ENCODE measurements at regions not wholly inside any gene's neighbourhood (a gene's known extent, or its start where the extent isn't known, plus 50 kb on each side); places are given as distances from the start of the nearest gene placed in this dataset.

DNA sequence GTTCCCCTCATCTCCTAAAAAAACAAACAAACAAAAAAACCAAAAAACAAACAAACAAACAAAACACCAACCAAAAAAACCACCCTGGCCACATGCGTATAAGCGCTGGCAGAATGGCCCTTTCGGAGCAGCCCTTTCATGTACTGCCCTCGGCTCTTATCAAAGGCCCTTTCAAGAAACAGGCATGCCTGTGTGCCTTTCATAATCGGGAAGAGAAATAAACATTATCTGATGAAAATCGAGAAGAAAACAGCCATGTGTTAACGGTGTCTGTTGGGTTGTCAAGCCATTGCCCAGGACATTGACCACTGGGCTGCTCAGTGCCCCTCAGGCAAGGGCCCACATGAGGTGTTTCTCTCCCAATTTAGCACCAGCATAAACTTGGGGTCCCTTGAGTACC lies 68.3 kb downstream of the PJA1 start:
- H3K4me1 ChIP-seq (ENCODE audit: control insufficient read depth, insufficient read depth, low read length), result no peaks in the 10 kb centered on the region
- no peak overlapping the region for H3K9ac ChIP-seq (ENCODE audit: low read length)
- peaks cover 3% of the 10 kb centered on the region for H3K27me3 ChIP-seq (ENCODE audit: control insufficient read depth, insufficient read depth, low read length)
- no peak overlapping the region for H3K27ac ChIP-seq (ENCODE audit: low read depth, low read length)
- H3K4me3 ChIP-seq (ENCODE audit: low read length), result no peak overlapping the region
- no peaks in the 10 kb centered on the region for H3K36me3 ChIP-seq (ENCODE audit: control insufficient read depth, insufficient read depth, low read length)

DNA sequence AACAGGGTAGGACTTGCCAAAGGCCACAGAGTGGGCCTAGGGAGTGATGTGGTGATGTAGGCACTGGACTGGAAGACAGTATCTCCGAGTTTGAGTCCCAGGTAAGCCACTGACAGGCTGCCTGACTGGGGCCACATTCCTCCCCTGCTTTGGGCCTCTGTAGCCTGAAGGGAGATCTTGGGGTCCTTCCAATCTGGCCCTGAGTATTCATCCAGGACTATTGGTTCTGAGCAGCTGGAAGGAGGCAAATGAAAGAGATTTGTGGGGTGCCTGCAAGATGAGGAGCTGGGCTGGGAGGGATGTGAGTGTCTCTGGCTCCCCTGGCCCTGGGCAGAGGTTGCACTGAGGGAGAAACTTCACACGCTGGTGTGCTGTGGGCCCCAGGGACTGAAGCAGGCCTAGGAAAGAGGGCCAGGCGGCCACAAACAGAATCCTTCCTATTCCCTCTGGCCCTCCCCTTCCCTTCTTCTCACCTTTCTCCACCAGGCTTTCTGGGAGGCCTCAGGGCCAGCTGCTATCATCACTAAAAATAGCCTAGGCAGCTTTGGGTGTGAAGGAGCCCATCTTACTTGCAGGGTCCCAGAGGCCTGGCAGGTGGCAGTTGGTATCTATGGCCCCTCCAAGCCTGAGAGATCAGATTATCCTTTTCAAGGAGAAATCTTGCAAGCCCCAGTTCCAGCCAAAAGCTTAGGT lies 70.1 kb downstream of the PJA1 start:
- H3K36me3 ChIP-seq (ENCODE audit: control insufficient read depth, insufficient read depth, low read length), result no peaks in the 10 kb centered on the region
- H3K9ac ChIP-seq (ENCODE audit: low read length), result no peak overlapping the region
- no peak overlapping the region for H3K4me3 ChIP-seq (ENCODE audit: low read length)
- H3K4me1 ChIP-seq (ENCODE audit: control insufficient read depth, insufficient read depth, low read length), result no peaks in the 10 kb centered on the region
- H3K27ac ChIP-seq (ENCODE audit: low read depth, low read length), result no peak overlapping the region
- H3K27me3 ChIP-seq (ENCODE audit: control insufficient read depth, insufficient read depth, low read length), result no peaks in the 10 kb centered on the region

DNA sequence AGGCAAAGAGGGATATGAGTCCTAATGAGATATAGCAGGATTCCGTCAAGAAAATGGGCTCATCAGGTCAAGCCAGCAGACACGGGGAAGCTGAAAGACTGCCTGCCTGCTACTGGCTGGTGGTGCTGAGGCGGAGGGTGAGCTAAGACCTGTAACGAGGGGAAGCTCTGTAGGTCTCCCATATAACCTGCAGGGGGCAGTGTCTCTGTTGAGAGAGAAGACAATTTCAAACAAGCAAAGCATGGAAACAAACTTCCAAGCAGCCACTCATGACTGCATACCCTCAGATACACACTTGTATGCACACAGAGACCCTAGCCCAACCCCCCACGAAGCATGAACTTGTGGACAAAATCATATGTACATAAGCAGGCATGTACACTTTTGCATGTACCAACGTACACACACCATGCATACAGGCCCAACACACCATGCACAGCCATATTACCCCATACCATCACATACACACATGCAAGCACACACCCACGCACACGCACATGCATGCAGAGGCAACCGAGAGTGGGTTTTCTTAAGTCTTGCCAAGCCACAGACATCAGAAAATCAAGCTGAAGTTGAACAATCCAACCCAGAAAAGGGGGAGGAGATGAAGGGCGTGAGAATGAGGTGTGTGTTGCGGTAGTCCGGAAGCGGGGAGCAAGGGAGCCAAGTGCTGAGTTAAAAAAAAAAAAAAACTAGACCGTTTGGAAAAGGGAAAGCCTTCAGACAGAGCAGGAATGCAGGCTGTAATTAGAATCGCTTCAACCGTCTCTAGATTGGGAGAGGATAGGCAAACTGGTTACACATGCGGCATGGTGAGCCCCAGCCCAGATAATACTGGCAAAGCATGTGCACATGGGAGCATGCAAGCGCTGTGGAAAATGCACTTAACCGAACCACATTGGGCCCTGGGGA lies 71.0 kb downstream of the PJA1 start:
- H3K4me3 ChIP-seq (ENCODE audit: low read length), result no peak overlapping the region
- H3K27me3 ChIP-seq (ENCODE audit: control insufficient read depth, insufficient read depth, low read length), result no peaks in the 10 kb centered on the region
- H3K4me1 ChIP-seq (ENCODE audit: control insufficient read depth, insufficient read depth, low read length), result no peaks in the 10 kb centered on the region
- H3K36me3 ChIP-seq (ENCODE audit: control insufficient read depth, insufficient read depth, low read length), result no peaks in the 10 kb centered on the region
- H3K27ac ChIP-seq (ENCODE audit: low read depth, low read length), result no peak overlapping the region
- no peak overlapping the region for H3K9ac ChIP-seq (ENCODE audit: low read length)

DNA sequence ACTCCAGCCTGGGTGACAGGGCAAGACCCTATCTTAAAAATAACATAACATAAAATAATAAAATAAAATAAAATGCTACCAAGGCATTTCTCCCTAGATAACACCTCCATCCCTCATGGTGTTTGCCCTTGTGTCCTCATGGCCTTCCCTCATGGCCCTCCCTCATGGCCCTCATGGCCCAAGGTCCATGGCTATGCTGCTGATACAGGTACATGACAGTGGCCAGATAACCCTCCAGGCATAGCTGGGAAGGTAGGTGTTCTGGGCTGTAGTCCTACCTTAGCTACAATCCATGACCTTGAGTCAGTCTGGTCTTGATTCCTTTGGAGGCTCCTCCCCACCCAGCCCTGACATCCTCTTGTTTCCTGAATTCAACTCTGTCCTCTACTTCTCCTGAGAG lies 75.2 kb downstream of the PJA1 start:
- no peaks in the 10 kb centered on the region for H3K36me3 ChIP-seq (ENCODE audit: control insufficient read depth, insufficient read depth, low read length)
- no peaks in the 10 kb centered on the region for H3K4me1 ChIP-seq (ENCODE audit: control insufficient read depth, insufficient read depth, low read length)
- peaks cover 2% of the 10 kb centered on the region for H3K27me3 ChIP-seq (ENCODE audit: control insufficient read depth, insufficient read depth, low read length)
- no peak overlapping the region for H3K4me3 ChIP-seq (ENCODE audit: low read length)
- no peak overlapping the region for H3K27ac ChIP-seq (ENCODE audit: low read depth, low read length)
- no peak overlapping the region for H3K9ac ChIP-seq (ENCODE audit: low read length)

DNA sequence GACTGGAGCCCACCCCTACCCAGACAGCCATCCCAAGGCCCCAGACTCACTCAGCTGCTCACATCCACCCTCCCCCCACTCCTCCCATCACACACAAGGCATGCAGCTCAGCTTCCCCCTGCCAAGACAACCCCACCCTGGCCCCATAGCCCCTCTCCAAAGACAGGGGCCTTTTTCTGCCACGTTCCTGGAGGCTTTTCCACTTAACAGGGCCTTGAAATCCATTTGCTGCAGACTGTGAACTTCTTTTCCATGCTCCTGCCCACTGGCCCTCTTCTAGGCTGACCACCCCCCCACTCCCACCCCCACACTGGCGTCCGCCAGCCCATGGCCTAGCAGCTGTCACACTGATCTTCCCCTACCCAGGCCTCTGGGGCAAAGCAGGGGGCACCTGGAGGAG lies 76.0 kb downstream of the PJA1 start:
- H3K27ac ChIP-seq (ENCODE audit: low read depth, low read length), result no peak overlapping the region
- no peaks in the 10 kb centered on the region for H3K36me3 ChIP-seq (ENCODE audit: control insufficient read depth, insufficient read depth, low read length)
- H3K4me1 ChIP-seq (ENCODE audit: control insufficient read depth, insufficient read depth, low read length), result no peaks in the 10 kb centered on the region
- no peak overlapping the region for H3K9ac ChIP-seq (ENCODE audit: low read length)
- H3K27me3 ChIP-seq (ENCODE audit: control insufficient read depth, insufficient read depth, low read length), result peaks cover 2% of the 10 kb centered on the region
- H3K4me3 ChIP-seq (ENCODE audit: low read length), result no peak overlapping the region

DNA sequence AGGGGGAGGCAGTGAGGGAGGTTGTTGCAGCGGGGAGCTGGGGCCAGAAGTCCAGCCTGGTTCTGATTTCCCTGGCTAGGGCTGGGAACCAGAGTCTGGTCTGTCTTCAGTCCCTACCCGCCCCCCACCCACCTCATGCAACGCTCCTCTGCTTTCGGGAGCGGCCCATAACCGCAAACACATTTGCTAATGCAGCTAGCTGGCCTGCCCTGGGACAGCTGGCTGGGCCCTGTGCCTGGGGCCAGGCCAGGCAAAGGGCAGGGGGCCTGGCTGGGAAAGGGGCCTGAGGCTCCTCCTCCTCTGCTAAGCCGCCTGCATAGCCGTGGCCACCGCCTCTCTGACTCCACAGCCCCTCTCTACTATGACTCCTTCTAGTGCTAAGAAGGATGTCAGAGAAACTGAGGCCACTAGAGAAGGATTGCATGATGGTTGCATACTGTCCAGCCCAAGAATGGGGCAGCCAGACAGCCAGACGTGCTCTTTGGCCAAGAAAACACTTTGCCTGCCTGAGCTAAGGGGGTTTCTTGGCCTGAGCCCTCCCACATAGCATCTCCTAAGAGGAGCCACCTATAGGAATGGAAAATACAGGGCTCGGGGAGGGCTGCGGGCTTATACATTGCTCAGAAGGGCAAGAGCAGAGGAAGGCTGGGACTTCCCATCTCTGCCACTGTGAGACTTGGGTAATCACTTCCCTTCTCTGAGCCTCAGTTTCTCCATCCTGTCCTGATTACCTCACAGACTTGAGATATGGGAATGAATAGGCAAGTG lies 76.9 kb downstream of the PJA1 start:
- Histone ChIP-seq H3K27me3 (ENCODE audit: control insufficient read depth, insufficient read depth, low read length) (peaks cover 2% of the 10 kb centered on the region), H3K4me3 (ENCODE audit: low read length) (no peak overlapping the region), H3K4me1 (ENCODE audit: control insufficient read depth, insufficient read depth, low read length) (no peaks in the 10 kb centered on the region), H3K36me3 (ENCODE audit: control insufficient read depth, insufficient read depth, low read length) (no peaks in the 10 kb centered on the region), H3K9ac (ENCODE audit: low read length) (no peak overlapping the region), H3K27ac (ENCODE audit: low read depth, low read length) (no peak overlapping the region)

DNA sequence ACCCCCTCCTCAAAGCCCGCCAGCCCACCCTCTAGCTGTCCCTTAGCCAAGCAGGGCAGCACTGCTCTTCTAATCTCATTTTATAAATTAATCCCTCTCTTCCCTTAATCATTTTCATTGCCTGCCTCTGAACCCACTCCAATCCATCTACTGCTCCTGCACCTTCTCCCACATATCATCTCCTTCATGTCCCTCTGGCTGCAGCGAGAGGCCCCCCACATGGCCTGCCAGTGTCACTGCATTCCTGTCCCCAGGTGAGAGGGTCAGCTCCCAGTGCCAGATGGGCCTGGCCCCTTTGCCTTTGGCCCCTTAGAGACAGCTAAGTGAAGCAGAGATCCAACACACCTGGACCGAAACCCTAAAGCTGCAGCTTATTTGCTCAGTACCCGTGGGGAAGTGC lies 79.4 kb downstream of the PJA1 start:
- Histone ChIP-seq H3K27ac (ENCODE audit: low read depth, low read length) (no peak overlapping the region), H3K27me3 (ENCODE audit: control insufficient read depth, insufficient read depth, low read length) (peaks cover 2% of the 10 kb centered on the region), H3K4me1 (ENCODE audit: control insufficient read depth, insufficient read depth, low read length) (no peaks in the 10 kb centered on the region), H3K9ac (ENCODE audit: low read length) (no peak overlapping the region), H3K36me3 (ENCODE audit: control insufficient read depth, insufficient read depth, low read length) (no peaks in the 10 kb centered on the region), H3K4me3 (ENCODE audit: low read length) (no peak overlapping the region)

DNA sequence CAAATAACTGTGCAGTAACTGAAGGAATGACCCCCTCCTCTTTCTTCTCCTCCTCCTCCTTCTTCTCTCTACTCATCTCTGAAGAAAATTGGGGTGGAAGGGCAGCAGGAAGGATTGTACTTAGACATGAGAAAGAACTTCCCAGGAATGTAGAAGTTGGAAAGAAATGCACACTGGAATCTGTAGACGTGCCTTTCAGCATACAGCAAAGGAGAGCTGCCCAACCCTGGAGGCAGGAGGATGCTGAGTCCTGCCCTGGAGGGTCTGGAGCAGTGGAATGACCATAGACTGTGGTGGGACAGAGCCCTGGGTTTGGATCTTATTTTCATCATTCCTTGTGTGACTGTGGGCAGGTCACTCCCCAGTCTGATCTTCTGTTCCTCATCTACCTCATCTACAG lies 80.1 kb downstream of the PJA1 start:
- Histone ChIP-seq H3K27me3 (ENCODE audit: control insufficient read depth, insufficient read depth, low read length) (peaks cover 2% of the 10 kb centered on the region), H3K9ac (ENCODE audit: low read length) (no peak overlapping the region), H3K4me1 (ENCODE audit: control insufficient read depth, insufficient read depth, low read length) (no peaks in the 10 kb centered on the region)

DNA sequence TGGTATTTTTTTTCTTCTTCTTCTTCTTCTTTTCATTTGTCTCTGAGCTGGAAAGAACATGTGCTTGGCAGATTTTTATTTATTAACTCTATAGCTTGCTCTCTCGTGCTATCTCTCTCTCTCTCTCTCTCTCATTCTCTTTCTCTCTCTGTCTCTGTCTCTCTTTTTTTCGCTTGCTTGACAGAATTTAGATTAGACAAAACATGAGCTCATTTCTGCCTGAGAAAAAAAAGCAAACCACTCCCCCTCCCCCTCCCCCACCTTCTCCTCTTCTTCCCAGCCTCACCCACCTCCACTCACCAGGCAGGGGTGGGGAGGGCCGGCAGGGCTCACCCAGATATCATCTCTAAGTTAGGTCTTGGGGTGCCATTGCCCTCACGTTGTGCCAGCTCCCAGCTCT lies 81.5 kb downstream of the PJA1 start:
- H3K4me3 ChIP-seq (ENCODE audit: low read length), result no peak overlapping the region
- peaks cover 2% of the 10 kb centered on the region for H3K27me3 ChIP-seq (ENCODE audit: control insufficient read depth, insufficient read depth, low read length)
- H3K4me1 ChIP-seq (ENCODE audit: control insufficient read depth, insufficient read depth, low read length), result no peaks in the 10 kb centered on the region
- no peak overlapping the region for H3K9ac ChIP-seq (ENCODE audit: low read length)
- H3K27ac ChIP-seq (ENCODE audit: low read depth, low read length), result no peak overlapping the region
- H3K36me3 ChIP-seq (ENCODE audit: control insufficient read depth, insufficient read depth, low read length), result no peaks in the 10 kb centered on the region

More for the DNA sequence above, 80.1 kb downstream of the PJA1 start:
- H3K27ac ChIP-seq (ENCODE audit: low read depth, low read length), result no peak overlapping the region
- no peak overlapping the region for H3K4me3 ChIP-seq (ENCODE audit: low read length)
- H3K36me3 ChIP-seq (ENCODE audit: control insufficient read depth, insufficient read depth, low read length), result no peaks in the 10 kb centered on the region

DNA sequence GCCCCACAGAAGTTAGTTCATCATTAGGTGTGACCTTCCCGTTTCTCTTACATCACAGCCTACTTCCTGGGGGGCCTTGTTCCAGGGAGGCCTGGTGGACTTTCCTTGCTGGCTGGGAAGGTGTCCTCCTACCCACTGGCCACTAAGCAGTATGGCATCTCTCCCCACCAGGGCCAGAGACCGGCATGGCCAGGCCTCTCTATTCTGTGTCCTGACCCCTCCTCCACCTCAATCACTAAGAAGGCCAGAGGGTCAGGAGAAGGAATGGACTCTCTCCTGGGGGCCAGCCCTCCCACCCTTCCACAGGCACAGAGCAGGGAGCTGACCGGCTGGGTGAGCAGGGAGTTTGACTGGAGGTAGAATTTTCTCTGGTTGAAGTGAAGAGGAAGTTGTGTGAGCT lies 81.9 kb downstream of the PJA1 start:
- peaks cover 2% of the 10 kb centered on the region for H3K27me3 ChIP-seq (ENCODE audit: control insufficient read depth, insufficient read depth, low read length)
- no peak overlapping the region for H3K9ac ChIP-seq (ENCODE audit: low read length)
- no peak overlapping the region for H3K4me3 ChIP-seq (ENCODE audit: low read length)
- H3K4me1 ChIP-seq (ENCODE audit: control insufficient read depth, insufficient read depth, low read length), result no peaks in the 10 kb centered on the region
- H3K27ac ChIP-seq (ENCODE audit: low read depth, low read length), result no peak overlapping the region
- H3K36me3 ChIP-seq (ENCODE audit: control insufficient read depth, insufficient read depth, low read length), result no peaks in the 10 kb centered on the region

DNA sequence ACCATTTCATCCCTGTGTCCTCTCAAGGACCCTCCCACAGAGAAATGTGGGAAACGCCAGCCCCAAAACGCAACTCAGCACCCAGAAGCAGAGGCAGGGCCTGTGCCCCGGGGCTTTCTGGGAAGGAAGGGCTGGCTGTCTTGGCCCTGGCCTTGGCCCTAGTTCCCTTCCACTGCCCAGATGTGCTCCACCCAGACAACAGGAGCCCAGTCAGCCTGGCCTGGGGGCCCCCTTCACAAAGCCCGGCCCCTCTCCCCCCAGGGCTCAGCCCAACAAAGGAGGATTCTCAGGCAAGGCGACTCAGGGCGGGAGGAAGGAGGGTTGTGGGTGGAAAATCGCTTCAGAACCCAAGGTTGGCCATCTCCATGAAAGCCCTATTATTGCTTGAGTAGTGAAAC lies 82.5 kb downstream of the PJA1 start:
- Histone ChIP-seq H3K27me3 (ENCODE audit: control insufficient read depth, insufficient read depth, low read length) (peaks cover 2% of the 10 kb centered on the region), H3K36me3 (ENCODE audit: control insufficient read depth, insufficient read depth, low read length) (no peaks in the 10 kb centered on the region), H3K4me3 (ENCODE audit: low read length) (no peak overlapping the region), H3K27ac (ENCODE audit: low read depth, low read length) (no peak overlapping the region), H3K9ac (ENCODE audit: low read length) (no peak overlapping the region), H3K4me1 (ENCODE audit: control insufficient read depth, insufficient read depth, low read length) (no peaks in the 10 kb centered on the region)

DNA sequence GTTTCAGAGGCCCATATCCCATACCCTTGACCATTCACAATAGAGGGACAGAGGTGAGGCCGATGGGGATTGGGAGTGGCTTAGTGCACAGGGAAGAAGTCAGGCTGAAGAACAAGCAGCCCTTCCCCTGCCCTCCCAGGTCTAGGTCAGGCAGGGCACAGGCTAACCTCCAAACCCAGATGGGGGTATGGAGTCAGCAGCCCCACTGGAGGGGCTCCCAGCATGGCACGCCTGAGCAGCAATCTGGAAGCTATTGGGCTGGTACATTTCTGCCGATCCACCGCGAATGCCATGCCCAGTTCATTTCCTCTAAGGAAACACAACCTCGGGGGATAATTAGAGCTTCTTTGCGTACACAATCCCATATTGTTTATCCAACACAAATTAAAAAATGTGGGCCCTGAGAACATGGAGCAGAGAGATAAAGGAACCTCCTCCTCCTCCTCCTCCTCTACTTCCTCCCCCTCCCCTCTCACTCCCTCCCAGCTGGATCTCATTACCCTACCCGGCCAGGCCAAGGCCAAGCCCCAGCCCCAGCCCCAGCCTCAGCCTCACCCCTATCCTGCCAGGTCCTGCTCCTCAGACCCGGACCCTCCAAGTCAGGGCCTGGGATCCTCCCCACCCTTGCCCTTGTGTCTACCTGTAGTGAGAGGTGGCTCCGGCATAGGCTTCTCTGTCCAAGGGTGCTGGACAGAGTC lies 83.0 kb downstream of the PJA1 start:
- Histone ChIP-seq H3K27me3 (ENCODE audit: control insufficient read depth, insufficient read depth, low read length) (peaks cover 2% of the 10 kb centered on the region), H3K9ac (ENCODE audit: low read length) (no peak overlapping the region), H3K27ac (ENCODE audit: low read depth, low read length) (no peak overlapping the region), H3K4me3 (ENCODE audit: low read length) (no peak overlapping the region), H3K4me1 (ENCODE audit: control insufficient read depth, insufficient read depth, low read length) (no peaks in the 10 kb centered on the region), H3K36me3 (ENCODE audit: control insufficient read depth, insufficient read depth, low read length) (no peaks in the 10 kb centered on the region)
